SW480 (cell line): ENCODE measurements at regions not wholly inside any gene's neighbourhood (a gene's known extent, or its start where the extent isn't known, plus 50 kb on each side); places are given as distances from the start of the nearest gene placed in this dataset.
"Not testable (repeated sequence)": the region's sequence is repeated elsewhere in the genome, so short reads cannot be mapped to it uniquely, and the experiment has no call there.

Source experiments
- DNase-seq: peaks from one replicate; pipeline ENCODE4 v3.0.0-alpha.2; 2016; ENCODE audit warnings: low spot score

- not testable (repeated sequence) for DNase-seq
These were observed 94.4 kb downstream of the LSM3 start for GRCh38 chr3:14272959-14273560.

GRCh38 chr3:14273901-14274611, 95.4 kb downstream of the LSM3 start:
- no peak for DNase-seq

GRCh38 chr3:14274612-14274936, 96.0 kb downstream of the LSM3 start:
- no peak for DNase-seq

GRCh38 chr3:14274999-14275961, 96.7 kb downstream of the LSM3 start:
- DNase-seq: peak; percentile 23

- DNase-seq: no peak
These were observed 97.6 kb downstream of the LSM3 start for GRCh38 chr3:14275962-14276909.

GRCh38 chr3:14277557-14277956, 98.9 kb downstream of the LSM3 start:
- no peak for DNase-seq

- no peak for DNase-seq
These were observed 99.7 kb downstream of the LSM3 start for GRCh38 chr3:14278265-14278798.

GRCh38 chr3:14278799-14279625, 100.4 kb downstream of the LSM3 start:
- no peak for DNase-seq

- DNase-seq: no peak
These were observed 101.0 kb downstream of the LSM3 start for GRCh38 chr3:14279626-14280061.

GRCh38 chr3:14280326-14280725, 101.7 kb downstream of the LSM3 start:
- no peak for DNase-seq

- no peak for DNase-seq
These were observed 102.4 kb downstream of the LSM3 start for GRCh38 chr3:14281053-14281452.

GRCh38 chr3:14282001-14282705, 103.5 kb downstream of the LSM3 start:
- no peak for DNase-seq

- no peak for DNase-seq
These were observed 104.1 kb downstream of the LSM3 start for GRCh38 chr3:14282706-14283075.

GRCh38 chr3:14283092-14283812, 104.6 kb downstream of the LSM3 start:
- no peak for DNase-seq

- DNase-seq: no peak
These were observed 105.3 kb downstream of the LSM3 start for GRCh38 chr3:14283813-14284438.

GRCh38 chr3:14284694-14285547, 106.3 kb downstream of the LSM3 start:
- DNase-seq: no peak

- DNase-seq: no peak
These were observed 106.9 kb downstream of the LSM3 start for GRCh38 chr3:14285548-14285925.
